H1 (cell line): ENCODE measurements at regions not wholly inside any gene's neighbourhood (a gene's known extent, or its start where the extent isn't known, plus 50 kb on each side); places are given as distances from the start of the nearest gene placed in this dataset.

ENCODE experiments used
- BRCA1 ChIP-seq: IDR thresholded peaks from 2 replicates; pipeline ENCODE4 v1.6.1; 2012; ENCODE audit warnings: low read depth, low read length, improper control_type of control experiment
- CHD7 ChIP-seq: fragments of 300-600 bp; sonication (generic); IDR thresholded peaks from 2 replicates; pipeline ENCODE4 v1.7.1; 2012; ENCODE audit warnings: low read length, moderate library complexity, mild to moderate bottlenecking, inconsistent platforms; ENCODE audit not compliant: insufficient replicate concordance
- EGR1 ChIP-seq: IDR thresholded peaks from 2 replicates; pipeline ENCODE4 v1.6.1; 2011; ENCODE audit warnings: low read depth, low read length, borderline replicate concordance
- HDAC2 ChIP-seq, 2 experiments: fragments of 300-600 bp in 1 of 2; sonication (generic) in 1 of 2; IDR thresholded peaks; 2 replicates each; pipeline ENCODE4 v1.6.1; 2011 to 2012; ENCODE audit warnings: low read depth in 2 of 2, low read length in 2 of 2, mild to moderate bottlenecking in 2 of 2, moderate library complexity in 2 of 2, borderline replicate concordance in 1 of 2, inconsistent platforms in 1 of 2

DNA sequence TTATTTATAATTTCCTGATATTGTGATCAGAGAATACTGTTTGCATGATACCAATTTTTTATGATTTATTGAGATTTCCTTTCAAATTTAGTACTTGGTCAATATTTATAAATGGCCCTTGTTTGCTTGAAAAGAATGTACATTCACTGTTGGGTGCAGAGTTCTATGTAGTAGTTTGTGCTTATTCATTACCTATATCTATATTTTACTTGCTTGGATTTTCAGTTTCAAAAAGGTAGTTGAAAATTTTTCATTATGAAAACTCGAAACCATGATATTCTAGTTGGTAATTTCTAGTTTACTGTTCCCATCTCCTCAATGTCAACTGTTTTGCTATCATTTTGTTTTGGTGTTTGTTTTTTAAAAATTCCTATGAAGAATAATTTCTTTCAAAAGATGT, 155.7 kb downstream of the AASDHPPT start (continued):
- no peak for TF ChIP-seq HDAC2 (IDR thresholded peaks at IDR 0.05; ENCODE audit: borderline replicate concordance in 1 of 2, low read depth in 2 of 2, low read length in 2 of 2)
- TF ChIP-seq CHD7: no peak
- no peak for TF ChIP-seq EGR1
- no peak for TF ChIP-seq BRCA1
